ENCODE measurements at regions not wholly inside any gene's neighbourhood (a gene's known extent, or its start where the extent isn't known, plus 50 kb on each side); places are given as distances from the start of the nearest gene placed in this dataset.

- Histone ChIP-seq H3K4me3 (no peak overlapping the region), H3K27me3 (replicated peaks; ENCODE audit: insufficient read depth) (no peaks in the 10 kb centered on the region), H3K4me1 (ENCODE audit: control insufficient read depth in 1 of 2, low read depth in 2 of 2) (no peaks in the 10 kb centered on the region), H3K9me3 (no peaks in the 10 kb centered on the region), H3K27ac (no peak overlapping the region), H3K36me3 (no peaks in the 10 kb centered on the region)
- TF ChIP-seq CTCF (IDR thresholded peaks at IDR 0.05), result no peak
- ATAC-seq (ENCODE audit: insufficient number of reproducible peaks, low FRiP score, low read depth), result no peak
- no peak for DNase-seq (ENCODE audit: low spot score)
These were observed 1355.6 kb downstream of the FAM133A start for GRCh38 chrX:95029571-95029970.

DNA sequence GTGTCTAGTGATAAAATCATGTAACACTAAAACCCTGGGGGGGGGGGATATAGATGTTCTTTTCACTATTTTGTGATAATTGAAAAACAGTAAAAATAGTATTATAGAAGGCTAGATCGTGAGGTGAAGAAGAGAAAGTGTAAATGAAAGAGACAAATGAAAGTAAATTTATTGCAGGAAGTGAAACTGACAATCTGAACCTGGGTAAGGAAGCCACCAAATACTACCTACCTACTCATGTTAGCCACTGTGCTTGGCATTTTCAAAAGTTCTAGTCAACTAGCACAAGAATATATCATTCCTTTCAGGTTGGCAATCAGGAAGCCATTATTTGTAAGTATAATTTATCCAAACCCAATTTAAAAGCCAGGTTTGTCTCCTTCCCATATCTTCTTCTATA lies 1366.1 kb downstream of the FAM133A start:
- TF ChIP-seq CTCF (IDR thresholded peaks at IDR 0.05), result no peak
- Histone ChIP-seq H3K27ac (no peak overlapping the region), H3K4me3 (no peak overlapping the region), H3K27me3 (replicated peaks; ENCODE audit: insufficient read depth) (no peaks in the 10 kb centered on the region), H3K9me3 (no peaks in the 10 kb centered on the region), H3K36me3 (no peaks in the 10 kb centered on the region), H3K4me1 (ENCODE audit: control insufficient read depth in 1 of 2, low read depth in 2 of 2) (no peaks in the 10 kb centered on the region)
- no peak for ATAC-seq (ENCODE audit: insufficient number of reproducible peaks, low FRiP score, low read depth)
- DNase-seq (ENCODE audit: low spot score), result no peak

DNA sequence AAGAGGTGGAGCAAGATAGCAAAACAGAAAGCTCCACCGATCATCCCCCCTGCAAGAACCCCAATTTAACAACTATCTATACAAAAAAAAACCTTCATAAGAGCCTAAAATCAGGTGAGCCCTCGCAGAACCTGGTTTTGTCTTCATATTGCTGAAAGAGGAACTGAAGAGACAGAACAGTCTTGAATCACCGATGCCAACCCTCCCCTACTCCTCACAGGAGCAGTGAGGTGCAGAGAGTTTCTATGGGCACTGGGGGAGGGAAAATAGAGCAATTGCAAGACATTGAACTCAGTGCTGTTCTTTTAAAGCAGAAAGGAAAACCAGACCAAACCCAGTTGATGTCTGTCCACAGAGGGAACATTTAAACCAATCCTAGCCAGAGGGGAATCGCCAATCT lies 1370.3 kb downstream of the FAM133A start:
- Histone ChIP-seq H3K4me1 (ENCODE audit: control insufficient read depth in 1 of 2, low read depth in 2 of 2) (no peaks in the 10 kb centered on the region), H3K9me3 (no peaks in the 10 kb centered on the region), H3K27me3 (replicated peaks; ENCODE audit: insufficient read depth) (no peaks in the 10 kb centered on the region), H3K4me3 (no peak overlapping the region), H3K27ac (no peak overlapping the region), H3K36me3 (no peaks in the 10 kb centered on the region)
- ATAC-seq (ENCODE audit: insufficient number of reproducible peaks, low FRiP score, low read depth) (no peak), DNase-seq (ENCODE audit: low spot score) (no peak)
- no peak for TF ChIP-seq CTCF (IDR thresholded peaks at IDR 0.05)

GRCh38 chrX:95055991-95056390 lies 1382.0 kb downstream of the FAM133A start:
- Histone ChIP-seq H3K4me3 (no peak overlapping the region), H3K9me3 (no peaks in the 10 kb centered on the region), H3K36me3 (no peaks in the 10 kb centered on the region), H3K4me1 (ENCODE audit: control insufficient read depth in 1 of 2, low read depth in 2 of 2) (no peaks in the 10 kb centered on the region), H3K27ac (no peak overlapping the region), H3K27me3 (replicated peaks; ENCODE audit: insufficient read depth) (no peaks in the 10 kb centered on the region)
- TF ChIP-seq CTCF (IDR thresholded peaks at IDR 0.05), result no peak
- DNase-seq (ENCODE audit: low spot score) (no peak), ATAC-seq (ENCODE audit: insufficient number of reproducible peaks, low FRiP score, low read depth) (no peak)

DNA sequence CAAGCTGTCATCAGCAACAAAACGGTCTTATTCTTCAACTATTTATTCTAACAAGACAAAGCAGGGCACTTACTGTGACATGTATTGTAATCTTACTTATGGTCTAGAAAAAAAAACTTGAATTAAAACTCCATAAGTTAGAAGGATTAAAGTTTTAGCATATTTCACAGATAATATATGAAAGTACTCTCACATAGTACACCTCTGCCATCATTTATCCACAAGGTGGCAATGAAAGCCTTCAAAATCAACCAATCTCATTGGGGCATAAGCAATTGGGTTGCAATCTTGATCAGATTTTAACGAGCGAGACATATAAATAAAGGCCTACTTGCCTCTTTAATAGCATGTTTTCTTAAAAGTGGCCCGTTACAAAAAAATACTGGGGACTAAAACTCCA lies 1382.9 kb downstream of the FAM133A start:
- DNase-seq (ENCODE audit: low spot score), result no peak
- Histone ChIP-seq H3K4me3 (no peak overlapping the region), H3K9me3 (no peaks in the 10 kb centered on the region), H3K27me3 (replicated peaks; ENCODE audit: insufficient read depth) (no peaks in the 10 kb centered on the region), H3K36me3 (no peaks in the 10 kb centered on the region), H3K4me1 (ENCODE audit: control insufficient read depth in 1 of 2, low read depth in 2 of 2) (no peaks in the 10 kb centered on the region), H3K27ac (no peak overlapping the region)
- no peak for ATAC-seq (ENCODE audit: insufficient number of reproducible peaks, low FRiP score, low read depth)
- TF ChIP-seq CTCF (IDR thresholded peaks at IDR 0.05), result no peak
